AG04450 (cell line): ENCODE measurements at regions not wholly inside any gene's neighbourhood (a gene's known extent, or its start where the extent isn't known, plus 50 kb on each side); places are given as distances from the start of the nearest gene placed in this dataset.
"Not testable (repeated sequence)": the region's sequence is repeated elsewhere in the genome, so short reads cannot be mapped to it uniquely, and the experiment has no call there.

Source experiments
- CTCF ChIA-PET: fragments of 300-600, 350-600 bp; formaldehyde crosslinking; extraction: SDS; loops from one replicate; lab custom pipeline; 2022; ENCODE audit warnings: antibody characterized with exemption, inconsistent platforms; lab: Charles Lee
- POLR2A ChIA-PET: fragments of 350-600 bp; formaldehyde crosslinking; extraction: SDS; loops from one replicate; lab custom pipeline; 2021; ENCODE audit warnings: antibody characterized with exemption, inconsistent platforms; lab: Yijun Ruan, JAX
- DNase-seq: peaks from one replicate; pipeline ENCODE4 v3.0.0-alpha.2; 2011; ENCODE audit warnings: low read depth, low spot score
- H3K27ac ChIP-seq: one replicate; pipeline ENCODE4 v1.5.1; 2012; ENCODE audit warnings: low read depth, low read length, control low read depth
- H3K27me3 ChIP-seq: one replicate; pipeline ENCODE4 v1.6.0; 2012; ENCODE audit warnings: low read length; ENCODE audit not compliant: control insufficient read depth, insufficient read depth
- H3K4me3 ChIP-seq: 2 replicates; pipeline ENCODE4 v1.5.1; 2011; ENCODE audit warnings: mild to moderate bottlenecking, low read depth, low read length, control low read depth
- H3K9me3 ChIP-seq: 2 replicates; pipeline ENCODE4 v1.5.1; 2012; ENCODE audit warnings: low read length; ENCODE audit not compliant: control insufficient read depth, insufficient read depth
- CTCF ChIP-seq: IDR thresholded peaks from 2 replicates; pipeline ENCODE4 v1.5.1; 2011; ENCODE audit warnings: low read depth, low read length, control low read depth, inconsistent platforms

DNA sequence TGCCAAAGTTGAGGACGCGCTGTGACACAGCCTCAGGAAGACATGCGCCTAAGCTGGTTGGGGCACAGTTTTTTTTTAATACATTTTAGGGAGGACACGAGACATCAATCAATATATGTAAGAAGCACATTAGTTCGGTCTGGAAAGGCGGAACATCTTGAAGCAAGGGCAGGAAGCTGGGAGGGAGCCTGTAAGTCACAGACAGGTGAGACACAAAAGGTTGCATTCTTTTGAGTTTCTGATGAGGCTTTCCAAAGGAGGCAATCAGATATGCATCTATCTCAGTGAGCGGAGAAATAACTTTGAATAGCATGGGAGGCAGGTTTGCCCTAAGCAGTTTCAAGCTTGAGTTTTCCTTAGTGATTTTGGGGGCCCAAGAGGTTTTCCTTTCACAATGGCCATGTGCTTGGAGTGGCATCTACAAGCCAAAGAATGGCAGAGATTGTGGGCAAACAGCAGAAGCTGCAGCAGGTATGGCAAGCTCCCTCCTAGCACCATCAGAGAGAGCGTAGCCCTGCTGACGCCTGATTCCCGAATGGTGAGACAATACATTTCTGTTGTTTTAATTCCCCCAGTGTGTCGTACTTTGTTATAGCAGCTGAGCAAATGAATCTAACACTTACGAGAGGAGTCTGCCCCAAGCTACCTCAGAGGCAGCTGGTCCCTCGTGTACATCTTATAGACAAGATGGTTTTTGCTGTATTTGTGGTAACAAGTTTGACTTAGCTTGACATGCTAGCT, 99.5 kb upstream of the TMTC4 start:
- no peak overlapping the region for H3K4me3 ChIP-seq
- no peaks in the 10 kb centered on the region for H3K27me3 ChIP-seq
- DNase-seq = no peak
- no peak overlapping the region for H3K27ac ChIP-seq
- POLR2A ChIA-PET = no interaction called here
- CTCF ChIA-PET = no interaction called here
- H3K9me3 ChIP-seq = no peaks in the 10 kb centered on the region
- TF ChIP-seq CTCF = no peak

DNA sequence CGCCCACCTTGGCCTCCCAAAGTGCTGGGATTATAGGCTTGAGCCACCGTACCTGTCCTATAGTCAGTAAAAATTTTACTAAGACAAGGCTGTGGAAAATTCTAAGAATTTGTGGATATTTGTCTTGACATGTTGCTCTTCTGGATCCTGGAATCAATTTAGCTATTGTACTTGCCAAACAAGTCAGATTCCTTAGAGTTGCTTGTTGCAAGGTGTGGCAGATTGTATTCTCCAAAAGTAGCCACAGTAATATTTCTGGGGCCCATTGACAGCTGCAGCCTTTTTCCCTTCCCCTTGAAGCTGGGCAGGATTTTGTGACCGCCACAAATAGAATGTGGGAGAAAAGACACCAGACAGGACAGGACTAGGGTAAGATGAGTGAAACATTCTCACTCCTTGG, 98.8 kb upstream of the TMTC4 start:
- Histone ChIP-seq H3K9me3 (no peaks in the 10 kb centered on the region), H3K4me3 (no peak overlapping the region), H3K27ac (no peak overlapping the region), H3K27me3 (no peaks in the 10 kb centered on the region)
- CTCF ChIA-PET = no interaction called here
- POLR2A ChIA-PET = no interaction called here
- no peak for TF ChIP-seq CTCF
- no peak for DNase-seq

DNA sequence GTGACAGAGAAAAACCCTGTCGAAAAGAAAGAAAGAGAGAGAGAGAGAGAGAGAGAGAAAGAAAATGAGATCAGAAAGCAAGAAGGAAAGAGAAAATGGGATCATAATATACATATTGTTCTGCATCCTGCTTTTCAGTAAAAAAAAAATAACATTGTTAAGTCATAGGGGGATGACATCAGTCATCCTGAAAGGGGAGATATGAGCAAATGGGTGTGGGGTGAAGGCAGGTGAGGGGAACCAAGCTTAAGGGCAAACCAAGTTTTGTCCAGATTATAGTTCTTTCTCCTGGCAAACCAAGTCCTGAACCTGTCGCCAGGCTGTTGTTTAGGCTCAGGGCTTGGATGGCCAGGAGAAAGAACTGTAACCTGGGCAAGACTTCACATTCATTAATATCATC, 92.6 kb upstream of the TMTC4 start:
- H3K4me3 ChIP-seq = no peak overlapping the region
- TF ChIP-seq CTCF = no peak
- no peaks in the 10 kb centered on the region for H3K9me3 ChIP-seq
- H3K27ac ChIP-seq = no peak overlapping the region
- no peaks in the 10 kb centered on the region for H3K27me3 ChIP-seq
- CTCF ChIA-PET = no interaction called here
- DNase-seq = no peak
- POLR2A ChIA-PET = no interaction called here

GRCh38 chr13:100766570-100766969, 92.0 kb upstream of the TMTC4 start:
- CTCF ChIA-PET, POLR2A ChIA-PET, H3K9me3 ChIP-seq, H3K27ac ChIP-seq, H3K4me3 ChIP-seq, DNase-seq, H3K27me3 ChIP-seq: not testable (repeated sequence)

DNA sequence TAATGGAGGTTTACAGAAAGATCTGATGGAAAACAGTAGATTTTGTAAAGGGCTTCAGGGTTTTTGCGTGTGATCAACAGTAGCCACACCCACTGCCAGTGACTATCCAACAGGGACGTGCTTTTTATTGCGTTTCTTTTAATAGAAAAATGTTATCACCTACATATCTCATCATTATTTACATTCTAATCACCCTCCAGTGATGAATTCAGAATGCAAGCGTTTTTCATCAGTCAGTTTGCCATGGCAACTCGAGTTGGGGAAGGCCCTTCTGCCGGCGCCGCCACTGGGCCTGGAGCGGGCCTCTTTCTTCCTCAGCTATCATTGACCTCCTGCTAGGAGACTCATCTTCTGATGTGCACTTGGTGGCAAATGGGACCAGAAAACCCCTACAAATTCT, 90.3 kb upstream of the TMTC4 start:
- H3K4me3 ChIP-seq = no peak overlapping the region
- no peak for TF ChIP-seq CTCF
- DNase-seq = no peak
- no peaks in the 10 kb centered on the region for H3K9me3 ChIP-seq
- POLR2A ChIA-PET = no interaction called here
- H3K27me3 ChIP-seq = no peaks in the 10 kb centered on the region
- CTCF ChIA-PET = interaction anchor here (0.7 kb wide), 1 partner anchor 132 kb away, joined by 5 read pairs; no protein-coding TSS in a partner anchor
- no peak overlapping the region for H3K27ac ChIP-seq

DNA sequence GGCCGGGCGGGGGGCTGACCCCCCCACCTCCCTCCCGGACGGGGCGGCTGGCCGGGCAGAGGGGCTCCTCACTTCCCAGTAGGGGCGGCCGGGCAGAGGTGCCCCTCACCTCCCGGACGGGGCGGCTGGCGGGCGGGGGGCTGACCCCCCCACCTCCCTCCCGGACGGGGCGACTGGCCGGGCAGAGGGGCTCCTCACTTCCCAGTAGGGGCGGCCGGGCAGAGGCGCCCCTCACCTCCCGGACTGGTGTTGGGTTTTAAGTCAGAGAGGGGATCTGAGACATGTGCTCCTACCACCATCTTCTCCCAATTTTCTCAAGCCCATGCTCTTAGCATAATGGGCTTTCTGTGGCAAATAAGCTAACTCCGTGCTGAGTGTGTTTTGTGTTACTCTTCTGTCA, 87.5 kb upstream of the TMTC4 start:
- H3K27me3 ChIP-seq, H3K9me3 ChIP-seq, DNase-seq, H3K4me3 ChIP-seq, H3K27ac ChIP-seq, CTCF ChIA-PET, POLR2A ChIA-PET: not testable (repeated sequence)
